Esophagus squamous epithelium (tissue), 4 donors: ENCODE measurements at regions not wholly inside any gene's neighbourhood (a gene's known extent, or its start where the extent isn't known, plus 50 kb on each side); places are given as distances from the start of the nearest gene placed in this dataset.
"Not testable (repeated sequence)": the region's sequence is repeated elsewhere in the genome, so short reads cannot be mapped to it uniquely, and the experiment has no call there.

Experiments
- CTCF ChIP-seq, 6 experiments: fragments of 450-650 bp in 4 of 6; fragments of 200-600 bp in 2 of 6; sonication (generic) in 2 of 6; IDR thresholded peaks; one replicate each; pipeline ENCODE4 v1.5.1; 2016 to 2019; ENCODE audit warnings: antibody characterized with exemption in 6 of 6, mild to moderate bottlenecking in 4 of 6, moderate library complexity in 4 of 6
- POLR2A ChIP-seq, 4 donors: fragments of 450-650 bp; IDR thresholded peaks; one replicate each; pipeline ENCODE4 v1.6.1; 2017; ENCODE audit warnings: antibody characterized with exemption in 4 of 4, mild to moderate bottlenecking in 4 of 4, moderate library complexity in 3 of 4

GRCh38 chr5:30498509-30498908 lies 695.0 kb upstream of the CDH6 start:
- not testable (repeated sequence) for TF ChIP-seq CTCF, POLR2A (IDR thresholded peaks at IDR 0.05)
